Neutrophil (primary cell): ENCODE measurements at regions not wholly inside any gene's neighbourhood (a gene's known extent, or its start where the extent isn't known, plus 50 kb on each side); places are given as distances from the start of the nearest gene placed in this dataset.
"Not testable (repeated sequence)": the region's sequence is repeated elsewhere in the genome, so short reads cannot be mapped to it uniquely, and the experiment has no call there.

Source experiments
- H3K27ac ChIP-seq: fragments of 200-600 bp; sonication (generic); 2 replicates; pipeline ENCODE4 v1.5.1; 2016; ENCODE audit warnings: mild to moderate bottlenecking, moderate library complexity
- H3K27me3 ChIP-seq: fragments of 200-600 bp; sonication (generic); 2 replicates; pipeline ENCODE4 v1.6.0; 2016; ENCODE audit warnings: mild to moderate bottlenecking
- H3K36me3 ChIP-seq: fragments of 200-600 bp; sonication (generic); 2 replicates; pipeline ENCODE4 v1.5.1; 2017
- H3K4me1 ChIP-seq, 2 experiments: fragments of 200-600 bp in 1 of 2; sonication (generic) in 1 of 2; 1 replicate in 1 of 2; 2 replicates in 1 of 2; pipeline versions ENCODE4 v1.5.1 to v1.6.1; 2013 to 2016; ENCODE audit warnings: low read depth in 1 of 2, low read length in 1 of 2, mild to moderate bottlenecking in 1 of 2, moderate library complexity in 1 of 2; ENCODE audit not compliant: control insufficient read depth in 1 of 2, insufficient read depth in 1 of 2
- H3K4me3 ChIP-seq, 2 experiments: fragments of 200-600 bp in 1 of 2; sonication (generic) in 1 of 2; 1 replicate in 1 of 2; 2 replicates in 1 of 2; pipeline ENCODE4 v1.5.1; 2013 to 2016; ENCODE audit warnings: low read depth in 1 of 2, low read length in 1 of 2, mild to moderate bottlenecking in 1 of 2, moderate library complexity in 1 of 2
- H3K9me3 ChIP-seq: fragments of 200-600 bp; sonication (generic); 2 replicates; pipeline ENCODE4 v1.5.1; 2016
- CTCF ChIP-seq: fragments of 200-600 bp; sonication (generic); IDR thresholded peaks from 2 replicates; pipeline ENCODE4 v1.5.1; 2016; ENCODE audit warnings: antibody characterized with exemption

- H3K36me3 ChIP-seq = no peaks in the 10 kb centered on the region
- no peaks in the 10 kb centered on the region for H3K9me3 ChIP-seq
- no peaks in the 10 kb centered on the region for H3K4me1 ChIP-seq
- TF ChIP-seq CTCF = no peak
- no peak overlapping the region for H3K27ac ChIP-seq
- no peak overlapping the region for H3K4me3 ChIP-seq
- no peaks in the 10 kb centered on the region for H3K27me3 ChIP-seq
Measured at GRCh38 chr13:82477436-82477835, 1404.8 kb downstream of the SLITRK1 start.

GRCh38 chr13:82467626-82468025 is 1414.6 kb downstream of the SLITRK1 start:
- H3K27ac ChIP-seq = no peak overlapping the region
- H3K36me3 ChIP-seq = no peaks in the 10 kb centered on the region
- no peaks in the 10 kb centered on the region for H3K4me1 ChIP-seq
- no peak for TF ChIP-seq CTCF
- no peaks in the 10 kb centered on the region for H3K9me3 ChIP-seq
- no peak overlapping the region for H3K4me3 ChIP-seq
- no peaks in the 10 kb centered on the region for H3K27me3 ChIP-seq

GRCh38 chr13:82459575-82459974 is 1422.7 kb downstream of the SLITRK1 start:
- H3K27me3 ChIP-seq, H3K4me3 ChIP-seq, H3K27ac ChIP-seq, H3K9me3 ChIP-seq, H3K36me3 ChIP-seq, H3K4me1 ChIP-seq: not testable (repeated sequence)

GRCh38 chr13:82458169-82458568 is 1424.1 kb downstream of the SLITRK1 start:
- H3K4me1 ChIP-seq = no peaks in the 10 kb centered on the region
- no peaks in the 10 kb centered on the region for H3K27me3 ChIP-seq
- TF ChIP-seq CTCF = no peak
- no peaks in the 10 kb centered on the region for H3K9me3 ChIP-seq
- H3K27ac ChIP-seq = no peak overlapping the region
- no peak overlapping the region for H3K4me3 ChIP-seq
- H3K36me3 ChIP-seq = no peaks in the 10 kb centered on the region

- not testable (repeated sequence) for H3K4me1 ChIP-seq, H3K27me3 ChIP-seq, H3K27ac ChIP-seq, H3K9me3 ChIP-seq, H3K4me3 ChIP-seq, H3K36me3 ChIP-seq
Measured at GRCh38 chr13:82457548-82457947, 1424.7 kb downstream of the SLITRK1 start.

GRCh38 chr13:82447416-82448077 is 1434.7 kb downstream of the SLITRK1 start:
- Histone ChIP-seq H3K9me3 (no peaks in the 10 kb centered on the region), H3K4me1 (no peaks in the 10 kb centered on the region), H3K27ac (no peak overlapping the region), H3K4me3 (no peak overlapping the region), H3K36me3 (no peaks in the 10 kb centered on the region), H3K27me3 (no peaks in the 10 kb centered on the region)
- no peak for TF ChIP-seq CTCF
